ENCODE measurements at regions not wholly inside any gene's neighbourhood (a gene's known extent, or its start where the extent isn't known, plus 50 kb on each side); places are given as distances from the start of the nearest gene placed in this dataset.

- peak; percentile 67 for DNase-seq (ENCODE audit: low read depth)
- TF ChIP-seq, protein P1, sequence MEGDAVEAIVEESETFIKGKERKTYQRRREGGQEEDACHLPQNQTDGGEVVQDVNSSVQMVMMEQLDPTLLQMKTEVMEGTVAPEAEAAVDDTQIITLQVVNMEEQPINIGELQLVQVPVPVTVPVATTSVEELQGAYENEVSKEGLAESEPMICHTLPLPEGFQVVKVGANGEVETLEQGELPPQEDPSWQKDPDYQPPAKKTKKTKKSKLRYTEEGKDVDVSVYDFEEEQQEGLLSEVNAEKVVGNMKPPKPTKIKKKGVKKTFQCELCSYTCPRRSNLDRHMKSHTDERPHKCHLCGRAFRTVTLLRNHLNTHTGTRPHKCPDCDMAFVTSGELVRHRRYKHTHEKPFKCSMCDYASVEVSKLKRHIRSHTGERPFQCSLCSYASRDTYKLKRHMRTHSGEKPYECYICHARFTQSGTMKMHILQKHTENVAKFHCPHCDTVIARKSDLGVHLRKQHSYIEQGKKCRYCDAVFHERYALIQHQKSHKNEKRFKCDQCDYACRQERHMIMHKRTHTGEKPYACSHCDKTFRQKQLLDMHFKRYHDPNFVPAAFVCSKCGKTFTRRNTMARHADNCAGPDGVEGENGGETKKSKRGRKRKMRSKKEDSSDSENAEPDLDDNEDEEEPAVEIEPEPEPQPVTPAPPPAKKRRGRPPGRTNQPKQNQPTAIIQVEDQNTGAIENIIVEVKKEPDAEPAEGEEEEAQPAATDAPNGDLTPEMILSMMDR (IDR thresholded peaks at IDR 0.05; ENCODE audit: insufficient read depth, low read depth, low read length, missing control alignments): no peak
- H3K4me3 ChIP-seq (ENCODE audit: low read length): no peak overlapping the region
These were observed 111.2 kb upstream of the CST7 start for GRCh38 chr20:24837781-24838450.

GRCh38 chr20:24838546-24839535 is 110.2 kb upstream of the CST7 start:
- no peak overlapping the region for H3K4me3 ChIP-seq (ENCODE audit: low read length)
- DNase-seq (ENCODE audit: low read depth): peak; percentile 23
- TF ChIP-seq, protein P1 (IDR thresholded peaks at IDR 0.05; ENCODE audit: insufficient read depth, low read depth, low read length, missing control alignments): no peak

- no peak overlapping the region for H3K4me3 ChIP-seq (ENCODE audit: low read length)
- TF ChIP-seq, protein P1 (IDR thresholded peaks at IDR 0.05; ENCODE audit: insufficient read depth, low read depth, low read length, missing control alignments): no peak
- DNase-seq (ENCODE audit: low read depth): no peak
These were observed 108.9 kb upstream of the CST7 start for GRCh38 chr20:24840121-24840713.

- H3K4me3 ChIP-seq (ENCODE audit: low read length): no peak overlapping the region
- peak; percentile 19 for DNase-seq (ENCODE audit: low read depth)
- TF ChIP-seq, protein P1 (IDR thresholded peaks at IDR 0.05; ENCODE audit: insufficient read depth, low read depth, low read length, missing control alignments): no peak
These were observed 106.7 kb upstream of the CST7 start for GRCh38 chr20:24842274-24842917.

- TF ChIP-seq, protein P1 (IDR thresholded peaks at IDR 0.05; ENCODE audit: insufficient read depth, low read depth, low read length, missing control alignments): no peak
- H3K4me3 ChIP-seq (ENCODE audit: low read length): no peak overlapping the region
- DNase-seq (ENCODE audit: low read depth): no peak
These were observed 106.0 kb upstream of the CST7 start for GRCh38 chr20:24842918-24843715.

DNA sequence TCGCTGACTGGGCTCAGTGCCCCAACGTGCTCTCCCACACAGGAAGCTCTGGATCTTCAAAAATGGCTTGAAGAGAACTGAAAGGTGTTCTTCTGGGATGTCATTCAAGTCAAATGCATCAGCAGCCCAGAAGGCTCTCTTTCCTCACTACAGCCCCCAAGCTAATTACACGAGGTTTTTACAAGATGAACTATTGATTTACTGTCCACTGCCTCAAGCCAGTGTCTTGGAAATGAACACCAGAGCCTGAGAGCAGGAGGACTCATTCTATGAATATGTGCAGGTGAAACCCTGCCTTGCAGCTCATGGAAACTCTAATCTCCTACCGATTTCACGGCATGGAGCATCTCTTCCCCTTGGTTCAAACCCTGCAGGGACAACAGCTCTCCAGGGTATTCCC is 98.9 kb upstream of the CST7 start:
- H3K4me3 ChIP-seq (ENCODE audit: low read length): no peak overlapping the region
- DNase-seq (ENCODE audit: low read depth): no peak
- TF ChIP-seq, protein P1 (IDR thresholded peaks at IDR 0.05; ENCODE audit: insufficient read depth, low read depth, low read length, missing control alignments): no peak

Data from epithelial cell of esophagus (primary cell).